ENCODE measurements at regions not wholly inside any gene's neighbourhood (a gene's known extent, or its start where the extent isn't known, plus 50 kb on each side); places are given as distances from the start of the nearest gene placed in this dataset.

DNA sequence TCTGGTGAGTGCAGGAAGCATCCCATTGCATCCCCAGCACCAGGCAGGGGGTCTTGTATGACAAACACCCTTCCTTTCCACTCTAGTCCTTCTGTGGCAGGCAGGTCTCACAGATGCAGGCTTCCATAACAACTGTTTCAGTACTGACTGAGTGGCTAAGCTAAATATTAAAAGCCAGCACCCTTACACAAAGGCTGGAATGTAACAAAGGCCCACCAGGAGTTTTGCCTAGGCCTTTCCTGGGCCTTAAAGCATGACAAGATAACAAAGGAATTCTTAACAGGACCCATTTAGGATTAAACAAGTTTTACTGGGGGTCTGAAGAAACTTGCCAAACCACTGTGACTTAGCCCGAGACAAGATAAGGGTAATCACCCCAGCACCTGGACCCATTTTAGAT is 228.9 kb upstream of the RPL38 start:
- H2AFZ ChIP-seq (ENCODE audit: low read length) = no peak overlapping the region
- H3K18ac ChIP-seq (ENCODE audit: extremely low read depth, low read length) = peak overlapping the region; percentile 83
- no peaks in the 10 kb centered on the region for H3K23me2 ChIP-seq (ENCODE audit: low read depth, low read length)
- TF ChIP-seq CHD2 (IDR thresholded peaks at IDR 0.05; ENCODE audit: low read length) (no peak), SIN3A (conservative IDR thresholded peaks at IDR 0.05 in 1 of 2, IDR thresholded peaks at IDR 0.05 in 1 of 2; ENCODE audit: low read depth in 1 of 2, low read length in 2 of 2) (no peak), BRCA1 (IDR thresholded peaks at IDR 0.05; ENCODE audit: low read depth, low read length) (no peak), TEAD4 (IDR thresholded peaks at IDR 0.05; ENCODE audit: low read depth, low read length) (0 out of 2 replicates have a peak, but pooled peaks have one; percentile 7)
- H3K4ac ChIP-seq (replicated peaks; ENCODE audit: insufficient read length, low read depth, low read length) = no peak overlapping the region
- H3K27ac ChIP-seq (ENCODE audit: low read depth, low read length) = no peak overlapping the region
- no peak overlapping the region for H3K4me3 ChIP-seq (ENCODE audit: extremely low read depth in 1 of 4, insufficient read depth in 2 of 4, low read depth in 3 of 4, low read length in 4 of 4)
- H2BK120ac ChIP-seq (replicated peaks; ENCODE audit: low read depth, low read length) = no peak overlapping the region
- peak overlapping the region; percentile 91; the same call in 1 of the 2 replicates for H2BK5ac ChIP-seq (ENCODE audit: low read depth, low read length)
- no peaks in the 10 kb centered on the region for H3K79me2 ChIP-seq (ENCODE audit: control insufficient read depth in 1 of 2, insufficient read depth in 2 of 2, low read length in 2 of 2)
- no peak overlapping the region for H4K5ac ChIP-seq (ENCODE audit: insufficient read length, low read depth, low read length)
- no peak overlapping the region for H3K14ac ChIP-seq (ENCODE audit: insufficient read length)
- DNase-seq (ENCODE audit: low read depth in 1 of 2, low spot score in 2 of 2) (no peak), FAIRE-seq (no peak)
- peak overlapping the region in 1 of 2 experiments; percentile 5; a peak in 1 of 4 replicates for H3K4me2 ChIP-seq (ENCODE audit: insufficient read depth in 1 of 2, low read depth in 2 of 2, low read length in 2 of 2)
- no peaks in the 10 kb centered on the region for H3K36me3 ChIP-seq (ENCODE audit: control insufficient read depth in 2 of 4, insufficient read depth in 4 of 4, low read length in 3 of 4)
- no peak overlapping the region for H3K56ac ChIP-seq (replicated peaks; ENCODE audit: insufficient read length, low read depth, low read length)
- H3K4me1 ChIP-seq (replicated peaks in 1 of 4; ENCODE audit: control insufficient read depth in 3 of 4, insufficient read depth in 4 of 4, low read length in 3 of 4) = peaks cover 0 to 11% (median 6%) of the 10 kb centered on the region in 4 experiments; a peak in 6 of 7 replicates
- peak overlapping the region; percentile 22; the same call in 1 of the 2 replicates for H2BK12ac ChIP-seq (ENCODE audit: low read depth, low read length)
- H3K79me1 ChIP-seq (ENCODE audit: low read depth, low read length) = no peaks in the 10 kb centered on the region
- no peak overlapping the region for H2AK5ac ChIP-seq (ENCODE audit: low read depth, low read length)
- ChIA-PET CTCF (ENCODE audit: partially characterized antibody) (interaction anchor here (1.2 to 3.3 kb wide), 3 partner anchors 18 to 117 kb away, joined by 3 to 15 read pairs (median 6); no protein-coding TSS in a partner anchor), POLR2A (ENCODE audit: partially characterized antibody) (no interaction called here)
- 0 out of 7 replicates have a peak overlapping the region, but pooled peaks of 1 of the 4 experiments have one; percentile 27 for H3K9ac ChIP-seq (replicated peaks in 1 of 4; ENCODE audit: extremely low read depth in 1 of 4, low read depth in 3 of 4, low read length in 3 of 4)
- peak overlapping the region; percentile 83 for H4K91ac ChIP-seq (replicated peaks; ENCODE audit: insufficient read length, low read length)
- H3K9me3 ChIP-seq (ENCODE audit: insufficient read depth in 2 of 2, low read depth in 1 of 2, low read length in 1 of 2) = no peaks in the 10 kb centered on the region
- WGBS, 2 experiments (ENCODE audit: extremely low coverage in 1 of 2, insufficient coverage in 1 of 2, insufficient read length in 1 of 2, insufficient replicate concordance in 2 of 2, low coverage in 1 of 2, low lambda C conversion rate in 2 of 2, missing lambda C conversion rate in 1 of 2) = 60% methylated on average over 1 of the region's 1 CpG; no CpG with 5 or more reads in 1 of the 2 experiments
- no peak overlapping the region for H4K8ac ChIP-seq (ENCODE audit: extremely low read depth, insufficient read depth, low read length)
- peak overlapping the region; percentile 80; the same call in 1 of the 2 replicates for H2BK20ac ChIP-seq (ENCODE audit: low read length)
- H3K27me3 ChIP-seq (replicated peaks in 1 of 4; ENCODE audit: control insufficient read depth in 3 of 4, extremely low read depth in 1 of 4, insufficient read depth in 3 of 4, low read length in 3 of 4) = no peaks in the 10 kb centered on the region; a peak in 1 of 7 replicates
- H4K20me1 ChIP-seq (replicated peaks in 1 of 2; ENCODE audit: control insufficient read depth in 1 of 2, insufficient read depth in 2 of 2, low read length in 2 of 2) = no peaks in the 10 kb centered on the region
- peak overlapping the region; percentile 92 for H2BK15ac ChIP-seq (ENCODE audit: low read length)
- H3K23ac ChIP-seq (ENCODE audit: insufficient read length) = no peak overlapping the region
